ENCODE measurements at regions not wholly inside any gene's neighbourhood (a gene's known extent, or its start where the extent isn't known, plus 50 kb on each side); places are given as distances from the start of the nearest gene placed in this dataset.

GRCh38 chr17:17402558-17402957, 74.2 kb upstream of the MED9 start:
- Mint-ChIP-seq H3K9me3 (no peaks in the 10 kb centered on the region), H3K27me3 (ENCODE audit: low read depth) (no peaks in the 10 kb centered on the region; the same call in 1 of the 2 replicates), H3K4me3 (no peak overlapping the region), H3K36me3 (no peaks in the 10 kb centered on the region), H3K4me1 (peaks cover 16% of the 10 kb centered on the region), H3K27ac (no peak overlapping the region; the same call in 1 of the 2 replicates)
- ATAC-seq (no peak), DNase-seq (ENCODE audit: low spot score) (no peak)
- CTCF ChIA-PET, result interaction anchor here (1.4 kb wide), 1 partner anchor 12 kb away, joined by 4 read pairs; no protein-coding TSS in a partner anchor
- POLR2A ChIA-PET, result no interaction called here
- no peak for TF ChIP-seq PREB (CRISPR knock-in tag; IDR thresholded peaks at IDR 0.05; ENCODE audit: borderline replicate concordance)
- no peak for TF ChIP-seq PRDM15 (CRISPR knock-in tag; IDR thresholded peaks at IDR 0.05)
- no peak for TF ChIP-seq ZNF423 (CRISPR knock-in tag; IDR thresholded peaks at IDR 0.05)
- TF ChIP-seq ZNF281 (CRISPR knock-in tag; IDR thresholded peaks at IDR 0.05), result no peak
- TF ChIP-seq GABPB1 (CRISPR knock-in tag; IDR thresholded peaks at IDR 0.05), result no peak
- TF ChIP-seq ARID4B (CRISPR knock-in tag; IDR thresholded peaks at IDR 0.05; ENCODE audit: borderline replicate concordance), result no peak
- no peak for TF ChIP-seq CREB1 (CRISPR knock-in tag; IDR thresholded peaks at IDR 0.05)
- no peak for TF ChIP-seq AR (CRISPR knock-in tag; IDR thresholded peaks at IDR 0.05)
- TF ChIP-seq SMAD4 (CRISPR knock-in tag; IDR thresholded peaks at IDR 0.05), result no peak
- no peak for TF ChIP-seq CTCF (IDR thresholded peaks at IDR 0.05)
- TF ChIP-seq ZNF219 (CRISPR knock-in tag; IDR thresholded peaks at IDR 0.05; ENCODE audit: borderline replicate concordance), result no peak
- TF ChIP-seq TCF7 (CRISPR knock-in tag; IDR thresholded peaks at IDR 0.05; ENCODE audit: low read depth), result no peak
- TF ChIP-seq GRHL2 (CRISPR knock-in tag; IDR thresholded peaks at IDR 0.05; ENCODE audit: insufficient replicate concordance, severe bottlenecking), result no peak
- TF ChIP-seq, protein P1, sequence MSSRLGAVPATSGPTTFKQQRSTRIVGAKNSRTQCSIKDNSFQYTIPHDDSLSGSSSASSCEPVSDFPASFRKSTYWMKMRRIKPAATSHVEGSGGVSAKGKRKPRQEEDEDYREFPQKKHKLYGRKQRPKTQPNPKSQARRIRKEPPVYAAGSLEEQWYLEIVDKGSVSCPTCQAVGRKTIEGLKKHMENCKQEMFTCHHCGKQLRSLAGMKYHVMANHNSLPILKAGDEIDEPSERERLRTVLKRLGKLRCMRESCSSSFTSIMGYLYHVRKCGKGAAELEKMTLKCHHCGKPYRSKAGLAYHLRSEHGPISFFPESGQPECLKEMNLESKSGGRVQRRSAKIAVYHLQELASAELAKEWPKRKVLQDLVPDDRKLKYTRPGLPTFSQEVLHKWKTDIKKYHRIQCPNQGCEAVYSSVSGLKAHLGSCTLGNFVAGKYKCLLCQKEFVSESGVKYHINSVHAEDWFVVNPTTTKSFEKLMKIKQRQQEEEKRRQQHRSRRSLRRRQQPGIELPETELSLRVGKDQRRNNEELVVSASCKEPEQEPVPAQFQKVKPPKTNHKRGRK (CRISPR knock-in tag; IDR thresholded peaks at IDR 0.05; ENCODE audit: borderline replicate concordance), result no peak
- no peak for TF ChIP-seq STAT6 (CRISPR knock-in tag; conservative IDR thresholded peaks at IDR 0.05; ENCODE audit: low read depth)

Data from WTC11 (cell line).